ENCODE measurements at regions not wholly inside any gene's neighbourhood (a gene's known extent, or its start where the extent isn't known, plus 50 kb on each side); places are given as distances from the start of the nearest gene placed in this dataset.

DNA sequence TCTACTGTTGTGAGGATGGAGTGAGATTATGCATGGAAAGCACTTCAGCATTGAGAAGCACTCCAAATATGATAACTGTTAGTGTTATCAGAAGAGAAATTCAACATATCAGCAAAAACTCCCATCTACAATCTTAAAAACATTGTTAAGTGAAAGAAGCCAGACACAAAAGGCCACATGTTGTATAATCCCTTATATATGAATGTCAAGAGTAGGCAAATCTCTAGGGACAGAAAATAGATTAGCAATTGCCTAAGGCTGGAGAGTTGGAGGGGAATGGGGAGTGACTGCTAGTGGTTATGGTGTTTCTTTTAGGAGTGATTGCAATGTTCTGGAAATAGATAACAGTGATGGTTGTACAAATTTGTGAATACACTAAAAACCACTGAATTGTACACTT, 122.5 kb upstream of the LNX1 start:
- TF ChIP-seq POLR2A (IDR thresholded peaks at IDR 0.05) = no peak
- TF ChIP-seq, protein P1, sequence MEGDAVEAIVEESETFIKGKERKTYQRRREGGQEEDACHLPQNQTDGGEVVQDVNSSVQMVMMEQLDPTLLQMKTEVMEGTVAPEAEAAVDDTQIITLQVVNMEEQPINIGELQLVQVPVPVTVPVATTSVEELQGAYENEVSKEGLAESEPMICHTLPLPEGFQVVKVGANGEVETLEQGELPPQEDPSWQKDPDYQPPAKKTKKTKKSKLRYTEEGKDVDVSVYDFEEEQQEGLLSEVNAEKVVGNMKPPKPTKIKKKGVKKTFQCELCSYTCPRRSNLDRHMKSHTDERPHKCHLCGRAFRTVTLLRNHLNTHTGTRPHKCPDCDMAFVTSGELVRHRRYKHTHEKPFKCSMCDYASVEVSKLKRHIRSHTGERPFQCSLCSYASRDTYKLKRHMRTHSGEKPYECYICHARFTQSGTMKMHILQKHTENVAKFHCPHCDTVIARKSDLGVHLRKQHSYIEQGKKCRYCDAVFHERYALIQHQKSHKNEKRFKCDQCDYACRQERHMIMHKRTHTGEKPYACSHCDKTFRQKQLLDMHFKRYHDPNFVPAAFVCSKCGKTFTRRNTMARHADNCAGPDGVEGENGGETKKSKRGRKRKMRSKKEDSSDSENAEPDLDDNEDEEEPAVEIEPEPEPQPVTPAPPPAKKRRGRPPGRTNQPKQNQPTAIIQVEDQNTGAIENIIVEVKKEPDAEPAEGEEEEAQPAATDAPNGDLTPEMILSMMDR (IDR thresholded peaks at IDR 0.05) = no peak

Measured in lower leg skin (tissue), 3 donors.